ENCODE measurements at regions not wholly inside any gene's neighbourhood (a gene's known extent, or its start where the extent isn't known, plus 50 kb on each side); places are given as distances from the start of the nearest gene placed in this dataset.

DNA sequence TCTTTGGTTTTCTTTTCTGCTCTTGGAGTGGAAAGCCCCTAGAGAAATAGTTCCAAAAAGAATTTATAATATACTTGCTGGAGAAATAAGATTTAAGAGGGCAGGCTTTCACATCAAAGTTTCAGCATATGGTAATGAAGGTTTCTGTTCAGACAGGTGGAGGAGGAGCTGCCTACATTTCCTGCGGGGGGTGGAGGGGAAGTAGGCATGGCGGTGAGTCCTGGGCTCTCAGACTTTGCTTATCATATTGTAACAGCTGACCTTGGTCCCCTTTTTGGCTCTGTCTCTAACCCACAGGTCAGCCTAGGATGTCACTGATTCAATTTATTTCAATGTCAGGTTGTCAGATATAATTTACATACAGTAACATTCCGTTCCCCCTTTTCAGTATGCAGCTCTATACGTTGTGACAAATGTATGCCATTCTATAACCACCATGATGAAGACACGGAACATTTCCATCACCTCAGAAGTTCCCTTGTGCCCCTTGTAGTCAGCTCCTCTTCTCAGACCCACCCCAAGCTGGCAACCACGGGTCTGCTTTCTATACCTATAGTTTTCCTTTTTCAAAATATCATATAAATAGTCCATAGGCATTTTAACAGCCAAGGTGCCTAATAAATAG is 77.6 kb upstream of the GGTLC1 start:
- H3K9me3 ChIP-seq: peaks cover 4% of the 10 kb centered on the region
- TF ChIP-seq, protein P1, sequence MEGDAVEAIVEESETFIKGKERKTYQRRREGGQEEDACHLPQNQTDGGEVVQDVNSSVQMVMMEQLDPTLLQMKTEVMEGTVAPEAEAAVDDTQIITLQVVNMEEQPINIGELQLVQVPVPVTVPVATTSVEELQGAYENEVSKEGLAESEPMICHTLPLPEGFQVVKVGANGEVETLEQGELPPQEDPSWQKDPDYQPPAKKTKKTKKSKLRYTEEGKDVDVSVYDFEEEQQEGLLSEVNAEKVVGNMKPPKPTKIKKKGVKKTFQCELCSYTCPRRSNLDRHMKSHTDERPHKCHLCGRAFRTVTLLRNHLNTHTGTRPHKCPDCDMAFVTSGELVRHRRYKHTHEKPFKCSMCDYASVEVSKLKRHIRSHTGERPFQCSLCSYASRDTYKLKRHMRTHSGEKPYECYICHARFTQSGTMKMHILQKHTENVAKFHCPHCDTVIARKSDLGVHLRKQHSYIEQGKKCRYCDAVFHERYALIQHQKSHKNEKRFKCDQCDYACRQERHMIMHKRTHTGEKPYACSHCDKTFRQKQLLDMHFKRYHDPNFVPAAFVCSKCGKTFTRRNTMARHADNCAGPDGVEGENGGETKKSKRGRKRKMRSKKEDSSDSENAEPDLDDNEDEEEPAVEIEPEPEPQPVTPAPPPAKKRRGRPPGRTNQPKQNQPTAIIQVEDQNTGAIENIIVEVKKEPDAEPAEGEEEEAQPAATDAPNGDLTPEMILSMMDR (IDR thresholded peaks at IDR 0.05): no peak
- ATAC-seq (ENCODE audit: insufficient number of reproducible peaks, low FRiP score, low read depth) (no peak), DNase-seq (ENCODE audit: low spot score) (no peak)
- H3K27ac ChIP-seq: no peak overlapping the region
- no peaks in the 10 kb centered on the region for H3K27me3 ChIP-seq (replicated peaks; ENCODE audit: insufficient read depth)
- no peaks in the 10 kb centered on the region for H3K4me1 ChIP-seq (ENCODE audit: control insufficient read depth in 1 of 2, low read depth in 2 of 2)
- no peaks in the 10 kb centered on the region for H3K36me3 ChIP-seq
- no peak overlapping the region for H3K4me3 ChIP-seq

DNA sequence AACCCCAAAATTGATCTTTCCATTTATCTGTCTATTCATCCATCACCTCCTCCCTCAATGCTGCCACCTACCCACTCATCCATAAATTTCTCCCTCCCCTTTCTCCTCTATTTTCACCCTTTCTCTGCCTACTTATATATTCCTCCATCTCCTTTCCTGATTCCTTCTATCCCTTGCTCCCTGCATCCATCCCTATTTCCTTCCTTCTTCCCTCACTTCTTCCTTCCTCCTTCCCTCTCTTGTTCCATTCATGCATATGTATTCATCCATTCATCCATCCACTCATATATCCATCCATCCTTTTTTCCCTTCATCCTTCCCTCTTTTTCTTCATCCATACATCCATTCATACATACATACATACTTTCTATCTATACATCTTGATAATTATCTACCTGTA is 76.3 kb upstream of the GGTLC1 start:
- H3K4me3 ChIP-seq: no peak overlapping the region
- TF ChIP-seq, protein P1 (IDR thresholded peaks at IDR 0.05): no peak
- ATAC-seq (ENCODE audit: insufficient number of reproducible peaks, low FRiP score, low read depth): no peak

DNA sequence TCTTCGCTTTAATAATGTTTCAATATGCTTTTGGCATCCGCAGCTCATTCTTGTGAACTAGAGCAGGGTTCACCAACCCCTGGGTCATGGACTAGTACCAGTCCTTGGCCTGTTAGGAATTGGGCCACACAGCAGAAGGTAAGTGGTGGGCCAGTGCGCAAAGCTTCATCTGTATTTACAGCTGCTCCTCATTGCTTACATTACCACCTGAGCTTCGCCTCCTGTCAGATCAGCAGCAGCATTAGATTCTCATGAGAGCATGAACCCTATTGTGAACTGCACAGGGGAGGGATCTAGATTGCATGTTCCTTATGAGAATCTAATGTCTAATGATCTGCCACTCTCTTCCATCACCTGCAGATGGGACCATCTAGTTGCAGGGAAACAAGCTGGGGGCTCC is 75.5 kb upstream of the GGTLC1 start:
- Histone ChIP-seq H3K4me3 (no peak overlapping the region), H3K27ac (no peak overlapping the region), H3K27me3 (replicated peaks; ENCODE audit: insufficient read depth) (no peaks in the 10 kb centered on the region), H3K9me3 (no peaks in the 10 kb centered on the region), H3K4me1 (ENCODE audit: control insufficient read depth in 1 of 2, low read depth in 2 of 2) (no peaks in the 10 kb centered on the region), H3K36me3 (no peaks in the 10 kb centered on the region)
- no peak for DNase-seq (ENCODE audit: low spot score)
- TF ChIP-seq, protein P1 (IDR thresholded peaks at IDR 0.05): no peak
- ATAC-seq (ENCODE audit: insufficient number of reproducible peaks, low FRiP score, low read depth): no peak

More for the DNA sequence above, 76.3 kb upstream of the GGTLC1 start:
- DNase-seq (ENCODE audit: low spot score): no peak
- H3K36me3 ChIP-seq: no peaks in the 10 kb centered on the region
- no peaks in the 10 kb centered on the region for H3K9me3 ChIP-seq
- no peaks in the 10 kb centered on the region for H3K27me3 ChIP-seq (replicated peaks; ENCODE audit: insufficient read depth)
- H3K27ac ChIP-seq: no peak overlapping the region
- H3K4me1 ChIP-seq (ENCODE audit: control insufficient read depth in 1 of 2, low read depth in 2 of 2): no peaks in the 10 kb centered on the region

DNA sequence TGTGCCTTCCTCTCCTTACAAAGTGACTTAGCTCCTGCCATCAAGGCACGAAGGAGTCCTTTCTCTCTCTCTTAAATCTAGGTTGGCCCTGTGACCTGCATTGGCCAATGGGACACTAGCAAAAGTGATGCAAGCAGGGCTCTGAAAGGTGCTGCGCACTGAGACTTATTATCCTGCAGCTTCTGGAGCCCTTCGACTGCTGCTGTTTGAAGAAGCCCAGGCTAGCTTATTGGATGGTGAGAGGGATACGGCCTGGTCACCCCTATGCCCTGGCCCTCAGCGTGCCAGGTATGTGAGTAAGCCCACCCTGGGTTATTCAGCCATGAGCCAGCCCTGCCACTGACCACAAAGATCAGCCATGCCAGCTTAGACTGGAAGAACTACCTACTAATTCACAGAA is 74.5 kb upstream of the GGTLC1 start:
- Histone ChIP-seq H3K9me3 (no peaks in the 10 kb centered on the region), H3K4me3 (no peak overlapping the region), H3K36me3 (no peaks in the 10 kb centered on the region), H3K27me3 (replicated peaks; ENCODE audit: insufficient read depth) (no peaks in the 10 kb centered on the region), H3K4me1 (ENCODE audit: control insufficient read depth in 1 of 2, low read depth in 2 of 2) (no peaks in the 10 kb centered on the region), H3K27ac (no peak overlapping the region)
- ATAC-seq (ENCODE audit: insufficient number of reproducible peaks, low FRiP score, low read depth): no peak
- TF ChIP-seq, protein P1 (IDR thresholded peaks at IDR 0.05): no peak
- DNase-seq (ENCODE audit: low spot score): no peak

DNA sequence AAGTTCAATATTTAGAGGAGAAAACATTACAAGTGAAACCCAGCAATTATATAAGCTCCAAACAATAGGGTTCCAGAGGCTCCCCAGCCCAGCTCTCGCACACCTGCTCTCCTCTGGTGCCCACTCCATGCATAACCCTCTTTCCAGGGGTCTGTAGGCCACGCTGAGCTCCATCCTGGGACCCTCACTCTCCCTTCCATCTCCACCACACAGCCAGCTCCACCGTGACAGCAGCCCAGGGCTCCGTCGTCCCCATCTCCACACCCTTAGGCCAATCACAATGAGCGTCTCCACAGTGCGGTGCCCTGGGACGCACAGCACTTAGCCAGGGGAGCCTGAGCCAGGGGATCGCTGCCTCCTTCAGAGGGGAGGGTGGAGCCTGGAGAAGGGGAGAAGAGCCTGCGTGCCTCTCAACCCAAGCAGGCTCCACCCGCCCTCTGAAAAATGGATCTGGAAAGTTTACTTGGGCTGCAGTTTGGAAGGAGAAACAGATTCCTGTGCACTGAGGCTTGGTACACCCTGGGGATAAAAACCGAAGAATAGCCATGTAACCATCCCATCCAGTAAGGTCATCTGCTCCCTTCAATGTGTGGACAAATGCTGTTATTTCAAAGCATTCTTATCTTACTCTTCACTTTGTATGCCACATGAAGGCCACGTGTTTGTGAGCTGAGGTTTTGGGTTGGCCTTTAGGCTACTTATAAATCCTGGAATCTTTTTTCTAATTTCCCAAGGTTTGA is 72.4 kb upstream of the GGTLC1 start:
- no peak overlapping the region for H3K27ac ChIP-seq
- TF ChIP-seq, protein P1 (IDR thresholded peaks at IDR 0.05): no peak
- H3K36me3 ChIP-seq: no peaks in the 10 kb centered on the region
- H3K9me3 ChIP-seq: no peaks in the 10 kb centered on the region
- DNase-seq (ENCODE audit: low spot score) (no peak), ATAC-seq (ENCODE audit: insufficient number of reproducible peaks, low FRiP score, low read depth) (no peak)
- H3K4me1 ChIP-seq (ENCODE audit: control insufficient read depth in 1 of 2, low read depth in 2 of 2): no peaks in the 10 kb centered on the region
- H3K27me3 ChIP-seq (replicated peaks; ENCODE audit: insufficient read depth): no peaks in the 10 kb centered on the region
- no peak overlapping the region for H3K4me3 ChIP-seq
